Activated naive CD8-positive, alpha-beta T cell treated with anti-CD3 and anti-CD28 coated beads, Interleukin-2, amount 10 ng/mL, durations not matched to agents 7 days and 5 days (primary cell): ENCODE measurements at regions not wholly inside any gene's neighbourhood (a gene's known extent, or its start where the extent isn't known, plus 50 kb on each side); places are given as distances from the start of the nearest gene placed in this dataset.

Experiments
- ATAC-seq: fragments of 150-1000 bp; cut with Tn5 transposase; one replicate; pipeline ENCODE4 v1.10.0; 2021; ENCODE audit warnings: low read depth, moderate library complexity
- POLR2A ChIA-PET: fragments of 350-600 bp; sonication (Branson Sonifier 250); formaldehyde crosslinking; loops from one replicate; lab custom pipeline; 2021; ENCODE audit warnings: antibody characterized with exemption; lab: Charles Lee
- DNase-seq: peaks from one replicate; pipeline ENCODE4 v3.0.0; 2021
- H3K27ac Mint-ChIP-seq: one replicate; pipeline ENCODE4 v1.8.0; 2022; ENCODE audit warnings: mild to moderate bottlenecking, mixed read lengths
- H3K27me3 Mint-ChIP-seq: one replicate; pipeline ENCODE4 v1.8.0; 2022; ENCODE audit warnings: mild to moderate bottlenecking, moderate library complexity, mixed read lengths
- H3K36me3 Mint-ChIP-seq: one replicate; pipeline ENCODE4 v1.8.0; 2021; ENCODE audit warnings: mild to moderate bottlenecking, mixed read lengths
- H3K4me1 Mint-ChIP-seq: one replicate; pipeline ENCODE4 v1.8.0; 2021; ENCODE audit warnings: mixed read lengths
- H3K4me3 Mint-ChIP-seq: one replicate; pipeline ENCODE4 v1.8.0; 2022; ENCODE audit warnings: mild to moderate bottlenecking, moderate library complexity, mixed read lengths
- H3K9me3 Mint-ChIP-seq: one replicate; pipeline ENCODE4 v1.8.0; 2021; ENCODE audit warnings: mixed read lengths

DNA sequence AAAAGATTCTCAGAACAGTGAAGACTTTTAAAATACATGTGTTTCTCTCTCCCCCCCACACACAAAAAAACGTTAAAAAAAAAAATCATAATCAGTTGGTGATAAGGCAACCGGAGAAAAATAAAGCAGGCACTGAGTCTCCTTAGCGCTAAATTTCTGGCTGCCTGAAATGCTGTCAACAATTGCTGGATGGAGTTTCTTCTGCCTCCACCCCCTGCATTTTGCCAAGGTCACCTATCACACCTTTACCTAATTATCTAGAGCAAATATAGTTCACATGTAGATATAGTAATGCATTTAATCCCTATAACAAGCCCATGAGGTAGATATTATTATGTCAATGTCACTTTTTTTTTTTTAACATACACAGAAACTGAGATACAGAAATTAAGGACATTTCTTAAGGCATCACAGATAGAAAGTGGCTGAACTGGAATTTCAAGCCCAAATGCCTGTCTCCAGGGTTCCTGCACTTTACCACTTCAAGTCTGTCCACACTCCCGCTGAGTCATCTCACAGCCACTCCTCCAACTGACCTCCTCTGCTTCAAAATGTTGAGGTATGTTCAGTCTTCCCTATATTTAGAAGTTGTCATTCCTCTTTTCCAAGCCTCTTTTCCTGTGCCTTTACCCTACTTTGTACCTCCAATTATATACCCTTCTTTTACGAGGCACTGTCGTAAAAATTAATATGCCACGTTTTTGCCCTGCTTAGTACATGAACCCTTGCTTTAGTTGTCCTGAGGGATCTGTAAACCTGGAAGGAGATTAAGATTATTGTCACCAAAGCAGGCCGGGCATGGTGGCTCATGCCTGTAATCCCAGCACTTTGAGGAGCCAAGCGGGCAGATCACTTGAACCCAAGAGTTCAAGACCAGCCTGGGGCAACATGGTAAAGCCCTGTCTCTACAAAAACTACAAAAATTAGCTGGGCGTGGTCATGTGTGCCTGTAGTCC is 72.8 kb upstream of the MPP7 start:
- Mint-ChIP-seq H3K27me3 (no peaks in the 10 kb centered on the region), H3K9me3 (peaks cover 1% of the 10 kb centered on the region), H3K27ac (no peak overlapping the region), H3K4me1 (peaks cover 14% of the 10 kb centered on the region), H3K36me3 (no peaks in the 10 kb centered on the region), H3K4me3 (no peak overlapping the region)
- ATAC-seq = no peak
- no peak for DNase-seq
- POLR2A ChIA-PET = interaction anchor here (12.8 kb wide), 1 partner anchor 43 kb away, joined by 235 read pairs; no protein-coding TSS in a partner anchor

DNA sequence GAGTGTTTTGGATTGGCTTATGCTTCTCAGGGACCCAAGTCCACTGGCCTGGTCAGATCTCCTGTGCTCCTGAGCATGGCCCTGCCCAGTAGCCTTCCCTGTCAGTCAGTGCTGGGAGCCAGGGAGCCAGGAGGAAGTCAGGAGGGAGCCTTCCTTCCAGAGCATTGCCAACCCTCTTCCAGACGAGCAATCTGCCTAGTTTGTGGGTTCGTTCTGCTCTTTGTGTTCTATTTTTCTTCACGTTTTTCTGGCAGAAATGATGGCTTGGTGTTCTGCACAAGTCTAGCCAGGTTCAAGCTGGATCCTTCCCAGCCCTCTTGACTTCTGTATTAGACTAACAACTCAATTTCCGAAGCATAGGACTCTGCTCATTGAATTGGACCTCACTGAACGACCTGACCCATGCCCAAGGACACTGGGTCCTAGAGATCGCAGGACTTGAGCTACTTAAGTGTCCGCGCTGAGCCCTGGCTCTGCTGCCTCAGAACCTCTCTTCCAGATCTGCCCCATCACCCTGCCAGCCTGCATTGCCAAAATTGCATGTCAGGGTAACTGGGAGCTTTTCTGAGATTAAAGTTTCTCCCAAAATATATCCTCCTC is 76.2 kb upstream of the MPP7 start:
- Mint-ChIP-seq H3K9me3 (no peaks in the 10 kb centered on the region), H3K36me3 (no peaks in the 10 kb centered on the region), H3K4me1 (peaks cover 24% of the 10 kb centered on the region), H3K27ac (no peak overlapping the region), H3K4me3 (no peak overlapping the region), H3K27me3 (peaks cover 7% of the 10 kb centered on the region)
- ATAC-seq (no peak), DNase-seq (no peak)
- POLR2A ChIA-PET = interaction anchor here (1.2 to 4.5 kb wide), 4 partner anchors 35 to 637 kb away, joined by 3 to 67 read pairs (median 30); partner anchors contain the start of gene MPP7

DNA sequence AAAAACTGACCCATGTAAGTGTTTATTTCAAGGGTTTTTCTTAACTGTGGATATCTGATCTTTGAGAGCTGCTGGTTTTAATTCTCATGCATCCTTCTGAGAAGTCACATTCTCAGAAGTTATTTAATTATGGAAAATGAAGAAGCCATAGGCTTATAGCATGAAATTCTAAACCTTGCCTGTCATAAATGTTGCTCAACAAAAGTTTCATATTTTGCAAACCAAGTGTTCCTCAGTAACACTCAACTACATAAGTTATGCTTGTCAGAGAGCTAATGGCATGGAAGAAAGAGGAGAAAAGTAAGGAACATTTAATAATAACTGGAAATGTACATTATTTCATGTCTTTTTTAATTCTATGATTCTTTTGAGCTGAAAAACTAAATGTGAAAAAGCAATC is 78.6 kb upstream of the MPP7 start:
- DNase-seq (no peak), ATAC-seq (no peak)
- peaks cover 26% of the 10 kb centered on the region for H3K4me1 Mint-ChIP-seq
- H3K27ac Mint-ChIP-seq = no peak overlapping the region
- peaks cover 8% of the 10 kb centered on the region for H3K27me3 Mint-ChIP-seq
- POLR2A ChIA-PET = interaction anchor here (1.4 to 4.5 kb wide), 4 partner anchors 13 to 79 kb away, joined by 4 to 67 read pairs (median 38); partner anchors contain the start of gene MPP7
- no peaks in the 10 kb centered on the region for H3K9me3 Mint-ChIP-seq
- H3K4me3 Mint-ChIP-seq = peak overlapping the region; percentile 17
- H3K36me3 Mint-ChIP-seq = no peaks in the 10 kb centered on the region

DNA sequence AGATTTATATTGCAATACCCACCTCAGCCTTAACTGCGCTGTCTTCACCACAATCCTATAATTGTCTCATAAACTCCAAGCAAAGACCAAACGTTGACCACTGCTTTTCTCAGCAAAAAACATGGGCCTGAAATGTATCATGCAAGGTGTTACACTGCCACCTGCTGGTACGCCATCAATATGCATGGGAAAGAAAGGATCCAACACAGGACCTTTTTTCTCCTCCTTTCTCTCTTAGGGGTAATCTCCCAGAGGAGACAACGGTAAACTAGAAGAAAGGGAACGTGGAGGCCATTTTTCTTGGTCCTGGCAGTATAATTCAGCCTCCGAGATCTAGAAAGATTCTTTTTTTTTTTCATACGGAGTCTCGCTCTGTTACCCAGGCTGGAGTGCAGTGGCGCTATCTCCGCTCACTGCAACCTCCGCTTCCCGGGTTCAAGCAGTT is 79.1 kb upstream of the MPP7 start:
- POLR2A ChIA-PET = interaction anchor here (2.6 to 4.5 kb wide), 3 partner anchors 13 to 79 kb away, joined by 25 to 67 read pairs (median 52); partner anchors contain the start of gene MPP7
- peak; percentile 73 for DNase-seq
- Mint-ChIP-seq H3K36me3 (no peaks in the 10 kb centered on the region), H3K4me1 (peaks cover 27% of the 10 kb centered on the region), H3K27ac (no peak overlapping the region), H3K4me3 (peak overlapping the region; percentile 17), H3K27me3 (peaks cover 8% of the 10 kb centered on the region), H3K9me3 (no peaks in the 10 kb centered on the region)
- ATAC-seq = peak; percentile 94

DNA sequence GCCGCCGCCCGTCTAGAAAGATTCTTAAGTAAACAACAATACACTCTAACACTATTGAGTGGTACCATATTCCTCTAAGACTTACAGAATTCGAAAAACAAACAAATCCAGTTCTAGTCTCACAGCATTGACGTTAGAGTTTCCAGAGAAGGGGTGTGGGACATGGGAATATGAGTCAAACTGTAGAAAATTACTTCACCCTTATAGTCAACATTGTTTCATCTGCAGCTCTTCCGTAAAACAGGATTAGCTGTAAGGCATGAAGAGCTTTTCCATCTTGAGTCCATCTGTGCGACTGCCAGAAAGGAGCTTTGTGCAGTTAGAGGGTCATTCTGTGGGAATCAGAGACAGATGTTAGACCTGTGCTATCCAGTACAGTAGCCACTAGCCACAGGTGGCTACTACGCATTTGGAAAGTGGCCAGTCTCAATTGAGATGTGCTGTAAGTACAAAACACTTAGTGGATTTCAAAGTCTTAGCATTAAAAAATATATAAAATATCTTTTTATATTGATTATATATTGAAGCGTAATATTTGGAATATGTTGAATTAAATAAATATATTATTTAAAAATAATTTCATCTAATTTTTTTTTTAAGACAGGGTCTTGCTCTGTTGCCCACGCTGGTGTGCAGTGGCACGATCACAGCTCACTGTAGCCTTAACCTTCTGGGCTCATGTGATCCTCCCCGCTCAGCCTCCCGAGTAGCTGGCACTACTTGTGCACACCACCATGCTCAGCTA is 79.8 kb upstream of the MPP7 start:
- no peak overlapping the region for H3K27ac Mint-ChIP-seq
- DNase-seq = no peak
- ATAC-seq = no peak
- POLR2A ChIA-PET = interaction anchor here (4.1 kb wide), 1 partner anchor 80 kb away, joined by 52 read pairs; the partner anchor contains the start of gene MPP7
- no peak overlapping the region for H3K4me3 Mint-ChIP-seq
- peaks cover 10% of the 10 kb centered on the region for H3K27me3 Mint-ChIP-seq
- no peaks in the 10 kb centered on the region for H3K9me3 Mint-ChIP-seq
- H3K4me1 Mint-ChIP-seq = peaks cover 26% of the 10 kb centered on the region
- H3K36me3 Mint-ChIP-seq = no peaks in the 10 kb centered on the region

DNA sequence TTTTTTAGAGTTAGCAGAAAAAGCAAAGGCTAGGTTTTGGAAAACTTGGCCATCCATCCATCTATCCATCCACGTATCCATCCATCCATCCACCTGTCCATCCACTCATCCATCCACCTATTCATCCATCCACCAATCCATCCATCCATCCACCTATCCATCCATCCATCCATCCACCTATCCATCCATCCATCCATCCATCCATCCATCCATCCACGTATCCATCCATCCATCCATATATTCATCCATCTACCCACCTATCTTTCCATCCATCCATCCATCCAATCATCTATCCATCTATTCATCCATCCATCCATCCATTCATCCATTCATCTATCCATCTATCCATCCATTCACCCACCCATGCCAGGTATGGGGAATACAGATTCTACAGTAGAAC is 81.7 kb upstream of the MPP7 start:
- ATAC-seq (no peak), DNase-seq (no peak)
- no peaks in the 10 kb centered on the region for H3K36me3 Mint-ChIP-seq
- POLR2A ChIA-PET = no interaction called here
- H3K9me3 Mint-ChIP-seq = no peaks in the 10 kb centered on the region
- peaks cover 10% of the 10 kb centered on the region for H3K27me3 Mint-ChIP-seq
- H3K4me1 Mint-ChIP-seq = peaks cover 23% of the 10 kb centered on the region
- H3K4me3 Mint-ChIP-seq = no peak overlapping the region
- H3K27ac Mint-ChIP-seq = no peak overlapping the region

DNA sequence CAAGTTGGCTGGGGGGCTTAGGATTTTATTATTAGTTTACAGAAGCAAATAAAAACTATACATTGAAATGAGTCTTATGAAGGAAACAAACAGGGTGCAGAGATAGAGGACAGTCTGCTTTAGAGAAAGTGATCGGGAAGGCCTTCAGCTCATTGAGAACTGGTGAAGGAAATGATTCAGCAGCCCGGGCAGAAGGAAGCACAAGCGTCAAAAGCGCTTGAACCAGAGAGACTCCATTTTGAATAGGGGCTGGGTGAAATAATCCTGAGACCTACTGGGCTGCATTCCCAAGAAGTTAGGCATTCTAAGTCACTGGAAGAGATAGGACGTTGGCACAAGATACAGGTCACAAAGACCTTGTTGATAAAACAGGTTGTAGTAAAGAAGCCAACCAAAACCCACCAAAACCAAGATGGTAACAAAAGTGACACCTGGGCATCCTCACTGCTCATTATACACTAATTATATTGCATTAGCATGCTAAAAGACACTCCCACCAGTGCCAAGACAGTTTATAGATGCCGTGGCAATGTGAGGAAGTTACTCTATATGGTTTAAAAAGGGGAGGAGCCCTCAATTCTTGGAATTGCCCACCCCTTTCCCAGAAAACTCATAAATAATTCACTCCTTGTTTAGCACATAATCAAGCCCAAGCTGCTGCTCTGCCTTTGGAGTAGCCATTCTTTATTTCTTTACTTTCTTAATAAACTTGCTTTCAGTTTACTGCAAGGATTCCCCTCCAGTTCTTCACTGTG is 83.1 kb upstream of the MPP7 start:
- POLR2A ChIA-PET = interaction anchor here (0.6 kb wide), 1 partner anchor 18 kb away, joined by 3 read pairs; no protein-coding TSS in a partner anchor
- peaks cover 10% of the 10 kb centered on the region for H3K27me3 Mint-ChIP-seq
- H3K4me1 Mint-ChIP-seq = peaks cover 14% of the 10 kb centered on the region
- H3K27ac Mint-ChIP-seq = no peak overlapping the region
- DNase-seq (no peak), ATAC-seq (no peak)
- no peaks in the 10 kb centered on the region for H3K36me3 Mint-ChIP-seq
- no peak overlapping the region for H3K4me3 Mint-ChIP-seq
- H3K9me3 Mint-ChIP-seq = no peaks in the 10 kb centered on the region

DNA sequence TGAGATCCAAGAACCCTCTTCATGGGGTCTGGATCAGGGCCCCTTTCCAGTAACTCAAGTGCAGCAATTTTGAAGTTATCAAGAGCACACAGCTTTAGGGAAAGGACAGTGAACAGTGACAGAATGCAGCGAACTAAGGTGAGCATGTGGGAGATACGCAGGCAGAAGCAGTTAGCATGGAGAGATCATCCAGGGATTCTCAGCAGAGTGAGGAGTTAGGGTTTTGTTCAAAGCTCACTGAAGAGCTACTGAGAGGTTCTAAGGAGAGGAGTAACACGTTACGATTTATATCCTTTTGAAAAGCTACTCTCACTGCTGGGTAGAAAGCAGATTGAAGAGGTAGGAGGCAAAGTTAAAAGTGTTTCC is 83.6 kb upstream of the MPP7 start:
- no peak for DNase-seq
- POLR2A ChIA-PET = no interaction called here
- Mint-ChIP-seq H3K4me3 (no peak overlapping the region), H3K27me3 (peaks cover 10% of the 10 kb centered on the region), H3K4me1 (peaks cover 11% of the 10 kb centered on the region), H3K27ac (no peak overlapping the region), H3K9me3 (no peaks in the 10 kb centered on the region), H3K36me3 (no peaks in the 10 kb centered on the region)
- no peak for ATAC-seq

DNA sequence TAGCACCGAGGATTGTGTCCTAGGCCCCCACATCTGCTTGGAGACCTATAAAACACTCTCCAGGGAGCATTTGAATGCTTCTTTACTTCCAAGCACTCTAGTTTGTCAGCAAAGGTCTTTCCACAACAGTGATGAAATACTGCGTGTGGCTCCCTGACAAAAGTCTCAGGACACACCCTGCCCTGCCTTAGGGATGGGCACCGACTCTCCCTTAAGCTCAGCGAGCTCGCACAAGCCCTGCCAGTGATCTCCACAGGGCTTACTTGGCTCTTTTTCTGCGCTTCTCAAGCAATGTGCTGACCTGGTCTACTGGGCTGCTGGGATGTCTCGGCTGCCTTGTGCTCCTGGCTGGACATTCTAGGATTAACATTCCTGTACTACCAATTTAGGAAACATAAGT is 84.3 kb upstream of the MPP7 start:
- ATAC-seq (no peak), DNase-seq (no peak)
- Mint-ChIP-seq H3K4me1 (peaks cover 6% of the 10 kb centered on the region), H3K9me3 (no peaks in the 10 kb centered on the region), H3K27ac (no peak overlapping the region), H3K4me3 (no peak overlapping the region), H3K27me3 (peaks cover 10% of the 10 kb centered on the region), H3K36me3 (no peaks in the 10 kb centered on the region)
- POLR2A ChIA-PET = no interaction called here

DNA sequence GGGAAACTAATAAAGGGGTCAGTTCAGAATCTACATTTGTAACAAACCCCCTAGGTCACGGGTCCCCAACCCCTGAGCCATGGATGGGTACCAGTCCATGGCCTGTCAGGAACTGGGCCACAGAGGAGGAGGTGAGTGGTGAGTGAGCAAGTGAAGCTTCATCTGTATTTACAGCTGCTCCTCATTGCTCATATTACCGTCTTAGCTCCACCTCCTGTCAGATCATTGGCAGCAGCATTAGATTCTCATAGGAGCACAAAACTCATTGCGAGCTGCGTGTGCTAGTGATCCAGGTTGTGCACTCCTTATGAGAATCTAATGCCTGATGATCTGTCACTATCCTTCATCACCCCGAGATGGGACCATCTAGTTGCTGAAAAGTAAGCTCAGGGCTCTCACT is 88.4 kb upstream of the MPP7 start:
- Mint-ChIP-seq H3K9me3 (no peaks in the 10 kb centered on the region), H3K4me1 (peaks cover 9% of the 10 kb centered on the region), H3K27ac (no peak overlapping the region), H3K27me3 (peaks cover 5% of the 10 kb centered on the region), H3K36me3 (no peaks in the 10 kb centered on the region), H3K4me3 (no peak overlapping the region)
- no peak for ATAC-seq
- DNase-seq = no peak
- POLR2A ChIA-PET = no interaction called here

DNA sequence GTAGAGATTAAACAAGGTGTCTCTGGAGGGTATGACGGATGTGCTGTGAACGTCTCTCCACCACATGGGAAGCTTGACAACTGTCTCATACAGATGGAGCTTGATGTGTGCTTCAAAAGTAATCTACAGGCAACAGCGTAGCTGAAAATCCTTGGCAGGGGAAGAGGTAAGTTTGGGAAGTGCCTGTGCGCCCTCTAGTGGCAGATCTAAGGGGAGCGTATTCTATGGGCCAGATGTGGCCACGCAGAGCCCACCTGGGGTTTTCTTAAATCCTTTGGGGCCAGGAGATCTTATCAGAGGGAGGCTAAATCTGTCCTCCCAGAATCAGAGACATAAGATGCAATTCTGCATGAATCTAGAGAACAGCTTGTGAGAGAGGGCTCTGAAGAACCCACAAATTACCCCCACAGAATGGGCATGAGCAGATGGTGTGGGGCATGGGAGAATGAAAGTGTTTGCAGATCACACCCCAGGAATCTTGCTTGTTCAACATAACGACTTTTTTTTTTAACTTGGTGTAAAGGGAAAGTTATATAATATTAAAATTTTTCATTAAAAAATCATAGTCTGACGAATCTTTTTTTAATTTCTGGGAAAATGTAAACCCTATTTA is 91.2 kb upstream of the MPP7 start:
- ATAC-seq (peak; percentile 83), DNase-seq (peak; percentile 61)
- Mint-ChIP-seq H3K4me1 (peaks cover 3% of the 10 kb centered on the region), H3K4me3 (no peak overlapping the region), H3K27ac (no peak overlapping the region), H3K36me3 (no peaks in the 10 kb centered on the region), H3K9me3 (no peaks in the 10 kb centered on the region), H3K27me3 (peaks cover 5% of the 10 kb centered on the region)
- POLR2A ChIA-PET = no interaction called here

DNA sequence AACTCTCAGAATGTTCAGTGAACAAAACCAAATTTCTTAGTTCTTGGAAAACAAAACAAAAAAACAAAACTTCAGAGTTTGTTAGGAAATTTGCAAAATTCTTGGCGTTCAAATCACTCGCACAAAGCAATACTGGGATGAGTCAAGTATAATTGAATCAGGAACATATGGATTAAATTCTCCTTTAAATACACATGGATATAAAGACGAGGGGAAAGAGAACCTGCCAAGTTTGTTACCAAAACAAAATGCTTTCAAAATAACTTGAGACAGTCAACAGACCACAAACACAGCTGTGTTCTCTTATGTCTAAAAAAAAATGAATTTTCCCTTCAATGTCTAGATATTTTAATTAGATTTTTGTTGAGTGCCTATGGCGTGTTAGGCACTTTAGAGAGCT is 93.5 kb upstream of the MPP7 start:
- H3K4me1 Mint-ChIP-seq = peaks cover 3% of the 10 kb centered on the region
- no peaks in the 10 kb centered on the region for H3K9me3 Mint-ChIP-seq
- DNase-seq (no peak), ATAC-seq (no peak)
- no peak overlapping the region for H3K27ac Mint-ChIP-seq
- no peaks in the 10 kb centered on the region for H3K36me3 Mint-ChIP-seq
- no peak overlapping the region for H3K4me3 Mint-ChIP-seq
- peaks cover 5% of the 10 kb centered on the region for H3K27me3 Mint-ChIP-seq
- POLR2A ChIA-PET = no interaction called here
